GM06990 (cell line): ENCODE measurements at regions not wholly inside any gene's neighbourhood (a gene's known extent, or its start where the extent isn't known, plus 50 kb on each side); places are given as distances from the start of the nearest gene placed in this dataset.

Experiments used
- DNase-seq: peaks from one replicate; pipeline ENCODE4 v3.0.0-alpha.2; 2011; ENCODE audit not compliant: insufficient read length; ENCODE audit errors: extremely low read depth
- H3K27me3 ChIP-seq: replicated peaks from 2 replicates; pipeline ENCODE4 v1.6.0; 2011; ENCODE audit warnings: low read length; ENCODE audit not compliant: control insufficient read depth, insufficient read depth
- H3K36me3 ChIP-seq: 2 replicates; pipeline ENCODE4 v1.5.1; 2011; ENCODE audit warnings: low read length; ENCODE audit not compliant: control insufficient read depth, insufficient read depth
- H3K4me3 ChIP-seq: replicated peaks from 2 replicates; pipeline ENCODE4 v1.5.1; 2011; ENCODE audit warnings: low read depth, mild to moderate bottlenecking, control low read depth, low read length
- TF ChIP-seq, protein P1 (sequence below): IDR thresholded peaks from 2 replicates; pipeline ENCODE4 v1.5.1; 2011; ENCODE audit warnings: low read length, control low read depth, mild to moderate bottlenecking, inconsistent platforms; ENCODE audit not compliant: insufficient read depth, poor library complexity, severe bottlenecking

DNA sequence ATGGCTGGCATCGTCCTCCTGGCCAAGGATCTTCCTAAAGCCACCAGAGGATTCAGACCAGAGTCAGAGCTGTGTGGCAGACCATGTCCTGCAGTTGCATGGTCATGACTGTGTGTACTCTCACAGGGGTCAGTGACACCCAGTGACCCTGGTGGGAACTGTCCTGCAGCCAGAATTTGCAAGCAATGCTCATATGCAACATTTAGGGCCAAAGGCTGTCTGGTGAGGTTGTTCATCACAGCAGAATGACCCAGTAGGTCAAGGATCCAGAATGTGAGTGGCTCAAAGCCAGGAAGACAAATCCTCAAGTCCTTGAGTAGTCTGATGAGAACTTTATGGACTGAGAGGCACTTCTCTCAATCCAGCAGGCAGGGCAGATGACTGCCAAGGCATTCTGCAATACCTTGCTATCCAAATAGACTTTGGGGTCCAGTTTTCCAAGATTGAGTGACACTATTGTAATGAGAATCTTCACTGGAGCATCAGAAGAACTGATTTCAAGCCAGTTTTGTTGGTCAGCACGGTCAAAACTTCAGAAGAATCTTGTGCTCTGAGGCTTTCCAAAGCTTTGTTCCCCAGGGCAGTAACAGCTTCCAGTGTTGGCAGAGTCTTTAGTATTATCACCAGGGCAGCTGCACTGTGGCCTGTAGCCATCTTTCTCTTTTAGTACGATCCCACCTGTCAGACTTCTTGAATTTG lies 122.0 kb downstream of the PTCSC3 start:
- H3K4me3 ChIP-seq = no peak overlapping the region
- no peaks in the 10 kb centered on the region; the same call in 1 of the 2 replicates for H3K27me3 ChIP-seq
- no peaks in the 10 kb centered on the region for H3K36me3 ChIP-seq
- no peak for DNase-seq
- TF ChIP-seq, protein P1, sequence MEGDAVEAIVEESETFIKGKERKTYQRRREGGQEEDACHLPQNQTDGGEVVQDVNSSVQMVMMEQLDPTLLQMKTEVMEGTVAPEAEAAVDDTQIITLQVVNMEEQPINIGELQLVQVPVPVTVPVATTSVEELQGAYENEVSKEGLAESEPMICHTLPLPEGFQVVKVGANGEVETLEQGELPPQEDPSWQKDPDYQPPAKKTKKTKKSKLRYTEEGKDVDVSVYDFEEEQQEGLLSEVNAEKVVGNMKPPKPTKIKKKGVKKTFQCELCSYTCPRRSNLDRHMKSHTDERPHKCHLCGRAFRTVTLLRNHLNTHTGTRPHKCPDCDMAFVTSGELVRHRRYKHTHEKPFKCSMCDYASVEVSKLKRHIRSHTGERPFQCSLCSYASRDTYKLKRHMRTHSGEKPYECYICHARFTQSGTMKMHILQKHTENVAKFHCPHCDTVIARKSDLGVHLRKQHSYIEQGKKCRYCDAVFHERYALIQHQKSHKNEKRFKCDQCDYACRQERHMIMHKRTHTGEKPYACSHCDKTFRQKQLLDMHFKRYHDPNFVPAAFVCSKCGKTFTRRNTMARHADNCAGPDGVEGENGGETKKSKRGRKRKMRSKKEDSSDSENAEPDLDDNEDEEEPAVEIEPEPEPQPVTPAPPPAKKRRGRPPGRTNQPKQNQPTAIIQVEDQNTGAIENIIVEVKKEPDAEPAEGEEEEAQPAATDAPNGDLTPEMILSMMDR = no peak

DNA sequence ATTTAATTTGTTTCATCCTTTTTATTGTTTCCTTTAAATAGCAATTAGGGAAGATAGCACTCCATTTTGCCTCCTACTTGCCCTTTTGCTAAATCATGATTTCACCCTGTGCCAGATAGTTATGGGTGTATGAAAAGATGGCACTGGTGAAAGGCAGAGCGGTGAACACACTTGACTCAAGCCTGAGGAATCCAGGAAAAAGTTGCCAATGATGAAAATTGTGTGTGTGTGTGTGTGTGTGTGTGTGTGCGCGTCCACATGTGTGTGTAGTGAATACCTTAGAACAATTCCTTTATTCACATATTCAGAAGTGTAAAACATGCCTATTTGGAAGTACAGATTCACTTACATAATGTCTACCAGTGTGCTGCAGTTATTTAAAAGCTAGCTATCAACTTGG lies 123.8 kb downstream of the PTCSC3 start:
- H3K36me3 ChIP-seq = no peaks in the 10 kb centered on the region
- TF ChIP-seq, protein P1 = no peak

DNA sequence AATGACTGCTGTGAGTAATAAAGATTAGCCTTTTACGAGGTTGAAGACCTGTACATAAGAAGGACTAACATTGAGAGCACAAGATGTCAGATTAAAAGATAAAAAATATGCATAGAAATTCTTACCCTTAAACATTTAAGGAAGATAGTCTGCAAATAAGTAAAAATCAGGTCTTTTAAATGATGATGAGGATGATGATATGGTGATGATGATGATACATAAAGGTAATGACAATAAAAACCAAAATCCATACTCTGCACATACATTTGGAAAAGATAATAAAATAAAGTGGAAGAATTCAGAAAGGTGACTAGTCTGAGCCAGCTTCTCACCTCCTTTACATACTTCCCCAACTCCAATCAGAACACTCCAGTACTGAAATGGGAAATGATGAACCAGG lies 124.5 kb downstream of the PTCSC3 start:
- TF ChIP-seq, protein P1 = no peak
- no peak for DNase-seq
- Histone ChIP-seq H3K4me3 (no peak overlapping the region), H3K27me3 (no peaks in the 10 kb centered on the region), H3K36me3 (no peaks in the 10 kb centered on the region)

More for the DNA sequence above, 123.8 kb downstream of the PTCSC3 start:
- H3K27me3 ChIP-seq = no peaks in the 10 kb centered on the region; the same call in 1 of the 2 replicates
- DNase-seq = no peak
- no peak overlapping the region for H3K4me3 ChIP-seq

DNA sequence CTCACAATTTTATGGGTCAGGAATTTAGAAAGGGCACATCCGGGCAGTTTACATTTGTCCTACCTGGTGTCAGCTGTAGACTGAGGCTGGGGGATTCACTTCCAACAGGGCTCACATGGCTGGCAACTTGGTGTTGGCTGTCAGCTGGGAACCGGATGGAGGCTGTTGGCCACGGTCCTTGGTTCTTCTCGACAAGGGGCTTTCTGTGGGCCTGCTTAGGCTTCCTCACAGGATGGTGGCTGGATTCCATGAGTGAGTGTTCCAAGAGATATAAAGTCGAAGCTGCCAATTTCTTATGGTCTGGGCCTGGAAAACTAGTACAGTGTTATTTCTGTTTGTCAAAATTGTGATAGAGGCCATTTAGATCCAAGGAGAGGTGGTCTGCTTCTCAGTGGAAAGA lies 127.9 kb downstream of the PTCSC3 start:
- Histone ChIP-seq H3K36me3 (no peaks in the 10 kb centered on the region), H3K4me3 (no peak overlapping the region), H3K27me3 (no peaks in the 10 kb centered on the region)
- no peak for DNase-seq
- TF ChIP-seq, protein P1 = no peak

DNA sequence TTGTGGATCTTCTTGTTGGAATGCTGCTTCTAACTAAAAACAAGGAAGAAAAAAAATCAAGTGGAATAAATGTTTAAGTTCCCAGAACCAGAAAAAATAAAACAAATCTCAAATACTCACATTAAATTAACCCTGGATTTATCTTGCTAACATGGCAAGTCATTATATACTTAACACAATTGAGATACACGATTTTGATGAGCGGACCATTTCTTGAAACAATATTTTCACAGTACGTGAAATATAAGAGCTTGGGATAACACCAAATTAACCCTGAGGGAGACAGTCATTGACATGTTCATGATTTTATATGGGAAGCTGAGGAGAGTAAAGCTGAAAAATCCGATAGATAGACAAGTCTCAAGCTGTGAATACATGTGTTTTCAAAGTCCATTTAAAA lies 128.6 kb downstream of the PTCSC3 start:
- no peak overlapping the region for H3K4me3 ChIP-seq
- DNase-seq = no peak
- no peaks in the 10 kb centered on the region for H3K36me3 ChIP-seq
- TF ChIP-seq, protein P1 = no peak
- no peaks in the 10 kb centered on the region for H3K27me3 ChIP-seq

DNA sequence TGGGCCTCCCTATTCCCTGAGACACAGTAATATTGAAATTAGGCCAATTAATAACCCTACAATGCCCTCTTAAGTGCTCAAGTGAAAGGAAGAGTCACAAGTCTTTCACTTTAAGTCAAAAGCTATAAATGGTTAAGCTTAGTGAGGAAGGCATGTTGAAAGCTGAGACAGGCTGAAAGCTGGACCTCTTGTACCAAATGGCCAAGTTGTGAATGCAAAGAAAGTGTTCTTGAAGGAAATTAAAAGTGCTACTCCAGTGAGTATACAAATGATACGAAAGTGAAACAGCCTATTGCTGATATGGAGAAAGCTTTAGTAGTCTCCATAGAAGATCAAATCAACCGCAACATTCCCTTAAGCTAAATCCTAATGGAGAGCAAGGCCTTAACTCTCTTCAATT lies 140.8 kb downstream of the PTCSC3 start:
- TF ChIP-seq, protein P1 = no peak

More for the DNA sequence above, 140.8 kb downstream of the PTCSC3 start:
- H3K4me3 ChIP-seq = no peak overlapping the region
- H3K36me3 ChIP-seq = no peaks in the 10 kb centered on the region
- H3K27me3 ChIP-seq = no peaks in the 10 kb centered on the region
- no peak for DNase-seq
